Endodermal cell (in vitro differentiated cells): ENCODE measurements at regions not wholly inside any gene's neighbourhood (a gene's known extent, or its start where the extent isn't known, plus 50 kb on each side); places are given as distances from the start of the nearest gene placed in this dataset.

Experiments used
- DNase-seq: peaks from one replicate; pipeline ENCODE4 v3.0.0-alpha.2; 2017
- H3K27ac ChIP-seq: 2 replicates; pipeline ENCODE4 v1.5.1; 2013; ENCODE audit warnings: mild to moderate bottlenecking, low read depth, low read length, moderate library complexity
- H3K27me3 ChIP-seq: 2 replicates; pipeline ENCODE4 v1.6.1; 2013; ENCODE audit warnings: mild to moderate bottlenecking, low read length, moderate library complexity; ENCODE audit not compliant: insufficient read depth, control insufficient read depth, poor library complexity, severe bottlenecking
- H3K36me3 ChIP-seq: 2 replicates; pipeline ENCODE4 v1.7.0; 2013; ENCODE audit warnings: mild to moderate bottlenecking, low read length, moderate library complexity; ENCODE audit not compliant: control insufficient read depth, insufficient read depth
- H3K4me1 ChIP-seq: one replicate; pipeline ENCODE4 v1.7.0; 2013; ENCODE audit warnings: low read length; ENCODE audit not compliant: control insufficient read depth, insufficient read depth
- H3K4me3 ChIP-seq: 2 replicates; pipeline ENCODE4 v1.5.1; 2013; ENCODE audit warnings: mild to moderate bottlenecking, low read length, moderate library complexity
- H3K9ac ChIP-seq: 2 replicates; pipeline ENCODE4 v1.6.1; 2013; ENCODE audit warnings: mild to moderate bottlenecking, low read length, moderate library complexity; ENCODE audit not compliant: poor library complexity, severe bottlenecking; ENCODE audit errors: extremely low read depth
- H3K9me3 ChIP-seq: 2 replicates; pipeline ENCODE4 v1.6.1; 2013; ENCODE audit warnings: mild to moderate bottlenecking, low read length, moderate library complexity; ENCODE audit not compliant: control insufficient read depth
- H3K27ac Mint-ChIP-seq: 2 replicates; pipeline ENCODE4 v1.8.0; 2020; ENCODE audit warnings: mixed read lengths
- H3K27me3 Mint-ChIP-seq: 2 replicates; pipeline ENCODE4 v1.8.0; 2021; ENCODE audit warnings: mild to moderate bottlenecking, mixed read lengths; ENCODE audit not compliant: insufficient read depth
- H3K36me3 Mint-ChIP-seq: 2 replicates; pipeline ENCODE4 v1.8.0; 2020; ENCODE audit warnings: low read depth, mixed read lengths
- H3K4me1 Mint-ChIP-seq: 2 replicates; pipeline ENCODE4 v1.8.0; 2020; ENCODE audit warnings: mixed read lengths
- H3K4me3 Mint-ChIP-seq: 2 replicates; pipeline ENCODE4 v1.8.0; 2020; ENCODE audit warnings: mild to moderate bottlenecking, moderate library complexity, mixed read lengths
- H3K9me3 Mint-ChIP-seq: 2 replicates; pipeline ENCODE4 v1.8.0; 2020; ENCODE audit warnings: mild to moderate bottlenecking, mixed read lengths
- WGBS, 2 experiments: methylation state at CpG; one replicate each; pipeline versions ENCODE4 v1.1.5 to v1.1.7; 2013; ENCODE audit warnings: missing lambda C conversion rate in 2 of 2, mixed read lengths in 1 of 2; ENCODE audit not compliant: insufficient coverage in 1 of 2, insufficient read length in 1 of 2; 5-methylcytosine and 5-hydroxymethylcytosine counted together
- TF ChIP-seq, protein P1 (sequence below): fragments of 200-600 bp; sonication (generic); conservative IDR thresholded peaks from 2 replicates; pipeline ENCODE4 v1.5.0; 2021; ENCODE audit warnings: antibody characterized with exemption, mild to moderate bottlenecking

DNA sequence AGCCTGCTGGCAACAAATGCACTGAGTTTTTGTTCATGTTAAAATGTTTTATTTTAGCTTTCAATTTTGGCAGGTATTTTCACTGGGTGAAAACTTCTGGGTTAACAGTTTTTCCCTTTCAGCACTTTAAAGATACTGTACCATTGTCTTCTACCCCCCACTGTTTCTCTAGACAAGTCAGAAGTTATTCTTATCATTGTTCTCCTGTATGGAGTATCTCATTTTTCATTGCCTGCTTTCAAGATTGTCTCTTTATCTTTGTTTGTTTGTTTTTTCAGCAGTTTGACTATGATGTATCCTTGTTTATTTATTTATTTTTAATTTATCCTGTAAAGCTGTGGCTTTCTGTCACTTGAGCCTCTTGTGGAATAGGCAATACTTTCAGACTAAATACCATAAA lies 277.0 kb downstream of the ICOS start:
- TF ChIP-seq, protein P1, sequence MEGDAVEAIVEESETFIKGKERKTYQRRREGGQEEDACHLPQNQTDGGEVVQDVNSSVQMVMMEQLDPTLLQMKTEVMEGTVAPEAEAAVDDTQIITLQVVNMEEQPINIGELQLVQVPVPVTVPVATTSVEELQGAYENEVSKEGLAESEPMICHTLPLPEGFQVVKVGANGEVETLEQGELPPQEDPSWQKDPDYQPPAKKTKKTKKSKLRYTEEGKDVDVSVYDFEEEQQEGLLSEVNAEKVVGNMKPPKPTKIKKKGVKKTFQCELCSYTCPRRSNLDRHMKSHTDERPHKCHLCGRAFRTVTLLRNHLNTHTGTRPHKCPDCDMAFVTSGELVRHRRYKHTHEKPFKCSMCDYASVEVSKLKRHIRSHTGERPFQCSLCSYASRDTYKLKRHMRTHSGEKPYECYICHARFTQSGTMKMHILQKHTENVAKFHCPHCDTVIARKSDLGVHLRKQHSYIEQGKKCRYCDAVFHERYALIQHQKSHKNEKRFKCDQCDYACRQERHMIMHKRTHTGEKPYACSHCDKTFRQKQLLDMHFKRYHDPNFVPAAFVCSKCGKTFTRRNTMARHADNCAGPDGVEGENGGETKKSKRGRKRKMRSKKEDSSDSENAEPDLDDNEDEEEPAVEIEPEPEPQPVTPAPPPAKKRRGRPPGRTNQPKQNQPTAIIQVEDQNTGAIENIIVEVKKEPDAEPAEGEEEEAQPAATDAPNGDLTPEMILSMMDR = no peak

DNA sequence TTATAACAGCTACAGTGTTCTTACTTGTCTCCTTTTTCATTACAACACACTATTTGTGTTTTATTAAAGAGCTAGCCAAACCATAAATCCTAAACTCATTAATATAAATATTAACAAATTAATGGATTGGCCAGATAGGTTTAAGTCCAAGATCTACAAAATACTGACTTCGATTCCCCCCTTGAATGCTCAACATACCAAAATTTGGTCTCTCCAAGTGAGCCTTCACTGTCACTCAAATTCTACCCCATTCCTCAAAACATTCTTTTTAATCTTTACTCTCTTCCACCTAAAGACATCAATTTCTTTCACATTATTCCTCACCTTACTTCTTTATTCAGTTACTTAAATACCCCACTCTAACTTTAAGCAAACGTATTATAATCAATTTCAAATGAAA lies 281.5 kb downstream of the ICOS start:
- no peak for DNase-seq

More for the DNA sequence above, 277.0 kb downstream of the ICOS start:
- H3K9me3 Mint-ChIP-seq = peaks cover 37% of the 10 kb centered on the region
- H3K4me3 ChIP-seq = no peak overlapping the region
- no peaks in the 10 kb centered on the region for H3K27me3 ChIP-seq
- H3K4me1 Mint-ChIP-seq = no peaks in the 10 kb centered on the region
- H3K4me1 ChIP-seq = no peaks in the 10 kb centered on the region
- no peak overlapping the region for H3K27ac ChIP-seq
- peaks cover 4% of the 10 kb centered on the region for H3K36me3 Mint-ChIP-seq
- DNase-seq = no peak
- H3K9ac ChIP-seq = no peak overlapping the region
- peaks cover 39% of the 10 kb centered on the region for H3K9me3 ChIP-seq
- H3K27me3 Mint-ChIP-seq = no peaks in the 10 kb centered on the region
- no peak overlapping the region for H3K4me3 Mint-ChIP-seq
- no peaks in the 10 kb centered on the region for H3K36me3 ChIP-seq
- H3K27ac Mint-ChIP-seq = no peak overlapping the region

DNA sequence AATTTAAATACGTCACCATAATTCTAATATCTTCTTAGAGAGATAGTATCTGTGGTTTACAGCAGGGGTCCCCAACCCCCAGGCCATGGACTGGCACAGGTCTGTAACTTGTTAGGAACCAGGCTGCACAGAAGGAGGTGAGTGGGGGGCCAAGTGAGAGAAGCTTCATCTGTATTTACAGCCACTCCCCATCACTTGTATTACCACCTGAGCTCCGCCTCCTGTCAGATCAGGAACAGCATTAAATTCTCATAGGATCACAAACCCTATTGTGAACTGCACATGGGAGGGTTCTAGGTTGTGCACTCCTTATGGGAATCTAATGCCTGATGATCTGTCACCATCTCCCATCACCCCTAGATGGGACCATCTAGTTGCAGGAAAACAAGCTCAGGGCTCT lies 282.6 kb downstream of the ICOS start:
- no peaks in the 10 kb centered on the region for H3K36me3 ChIP-seq
- WGBS, 2 experiments = 95% methylated on average over 2 of the region's 2 CpGs; no CpG with 5 or more reads in 1 of the 2 experiments
- Mint-ChIP-seq H3K4me1 (peaks cover 9% of the 10 kb centered on the region), H3K9me3 (peaks cover 34% of the 10 kb centered on the region), H3K27me3 (peaks cover 1% of the 10 kb centered on the region), H3K36me3 (peaks cover 4% of the 10 kb centered on the region), H3K27ac (no peak overlapping the region), H3K4me3 (no peak overlapping the region)
- TF ChIP-seq, protein P1 = no peak
- no peak for DNase-seq
- H3K27ac ChIP-seq = no peak overlapping the region
- no peak overlapping the region for H3K4me3 ChIP-seq
- H3K27me3 ChIP-seq = no peaks in the 10 kb centered on the region
- no peak overlapping the region for H3K9ac ChIP-seq
- peaks cover 7% of the 10 kb centered on the region for H3K4me1 ChIP-seq
- H3K9me3 ChIP-seq = peaks cover 41% of the 10 kb centered on the region

More for the DNA sequence above, 281.5 kb downstream of the ICOS start:
- Mint-ChIP-seq H3K36me3 (peaks cover 4% of the 10 kb centered on the region), H3K4me1 (peaks cover 7% of the 10 kb centered on the region), H3K9me3 (peaks cover 39% of the 10 kb centered on the region), H3K4me3 (no peak overlapping the region), H3K27ac (no peak overlapping the region), H3K27me3 (peaks cover 1% of the 10 kb centered on the region)
- TF ChIP-seq, protein P1 = no peak
- Histone ChIP-seq H3K36me3 (no peaks in the 10 kb centered on the region), H3K27me3 (no peaks in the 10 kb centered on the region), H3K4me1 (peaks cover 7% of the 10 kb centered on the region), H3K27ac (no peak overlapping the region), H3K4me3 (no peak overlapping the region), H3K9ac (no peak overlapping the region), H3K9me3 (peaks cover 46% of the 10 kb centered on the region)
- WGBS, 2 experiments = 95 to 100% methylated on average over 1 of the region's 2 CpGs
